HG03103 (cell line): ENCODE measurements at regions not wholly inside any gene's neighbourhood (a gene's known extent, or its start where the extent isn't known, plus 50 kb on each side); places are given as distances from the start of the nearest gene placed in this dataset.
"Not testable (repeated sequence)": the region's sequence is repeated elsewhere in the genome, so short reads cannot be mapped to it uniquely, and the experiment has no call there.

Experiments
- ATAC-seq: cut with Tn5 transposase; IDR thresholded peaks from one replicate; pipeline ENCODE4 v1.9.1; 2021; ENCODE audit warnings: low read depth; ENCODE audit not compliant: unreplicated experiment

DNA sequence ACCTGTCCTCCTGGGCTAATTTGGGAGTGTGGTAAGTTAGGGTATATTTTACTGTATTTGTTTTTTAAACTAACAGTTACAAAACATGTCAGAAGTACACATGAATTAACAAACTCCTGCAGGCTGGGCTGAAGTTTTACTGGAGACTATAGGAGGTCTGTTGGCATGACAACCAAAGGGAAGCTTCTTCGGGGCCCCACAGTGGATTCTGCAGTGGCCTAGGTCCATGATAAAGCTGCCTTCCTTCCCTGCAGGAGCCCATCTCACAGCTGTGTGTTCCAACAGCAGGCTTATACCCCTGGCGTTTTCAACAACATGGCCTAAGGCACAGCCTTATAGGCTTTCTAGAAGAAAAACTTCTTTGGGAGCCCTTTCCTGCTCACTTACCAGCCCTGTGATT, 128.0 kb upstream of the SETBP1 start:
- no peak for ATAC-seq

DNA sequence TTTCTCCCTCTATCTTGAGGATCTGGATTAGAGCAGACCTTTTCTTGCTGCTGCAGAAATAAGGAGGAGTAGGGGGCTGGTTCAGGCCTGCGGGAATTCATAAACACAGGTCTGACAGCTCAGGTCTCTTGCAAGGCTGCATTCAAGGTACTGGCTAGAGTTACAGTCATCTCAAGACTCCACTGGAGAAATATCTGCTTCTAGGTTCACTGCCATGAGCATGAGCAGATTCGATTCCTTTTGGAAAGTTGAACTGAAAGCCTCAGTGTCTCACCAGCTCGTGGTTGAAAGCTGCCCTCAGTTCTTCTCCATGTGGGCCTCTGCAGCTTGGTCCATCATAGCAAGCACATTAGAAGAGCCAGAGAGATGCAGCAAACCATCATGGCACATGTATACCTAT, 124.4 kb upstream of the SETBP1 start:
- peak; percentile 83 for ATAC-seq

DNA sequence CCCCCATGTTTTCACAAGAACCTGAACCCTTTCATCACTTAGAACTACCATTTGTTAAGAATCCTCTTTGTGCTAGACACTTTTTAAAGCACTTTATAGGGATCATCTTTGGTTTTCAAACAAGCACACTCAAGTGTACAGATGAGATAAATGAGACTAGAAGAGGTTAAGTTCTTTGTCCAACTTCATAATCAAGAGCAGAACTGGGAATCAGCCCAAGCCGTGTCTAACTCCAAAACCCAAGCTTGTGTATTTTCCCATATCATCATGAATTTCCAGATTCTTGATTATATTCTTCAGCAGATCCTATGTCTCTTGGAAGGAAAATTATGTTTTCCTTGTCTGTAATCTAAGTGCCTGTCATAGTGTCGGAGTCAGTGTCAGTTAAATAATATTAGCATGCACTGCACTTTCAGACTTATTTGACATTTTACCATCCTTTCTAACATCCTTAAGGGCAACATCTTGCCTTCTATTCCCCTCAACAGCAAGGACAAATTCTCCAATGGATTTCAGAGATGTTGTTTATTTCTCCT, 123.0 kb upstream of the SETBP1 start:
- no peak for ATAC-seq

DNA sequence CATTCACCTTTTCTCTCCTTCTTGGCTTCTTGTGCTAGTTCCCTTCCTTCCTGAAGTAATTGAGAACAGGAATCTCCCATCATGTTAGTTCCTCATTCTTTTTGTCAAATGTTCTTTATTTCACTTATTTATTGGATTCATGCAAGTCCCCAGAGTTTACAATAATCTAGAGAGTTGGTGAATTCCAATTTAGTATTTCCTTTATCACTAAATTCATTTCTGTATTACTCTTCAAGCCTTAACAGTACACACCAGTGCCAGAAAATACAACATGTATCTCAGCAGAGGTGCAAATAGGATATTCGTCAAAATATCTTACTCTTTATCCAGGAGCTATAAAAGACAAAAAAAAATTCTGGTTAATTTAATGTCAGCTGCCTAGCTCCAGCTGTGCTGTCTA, 121.9 kb upstream of the SETBP1 start:
- no peak for ATAC-seq

DNA sequence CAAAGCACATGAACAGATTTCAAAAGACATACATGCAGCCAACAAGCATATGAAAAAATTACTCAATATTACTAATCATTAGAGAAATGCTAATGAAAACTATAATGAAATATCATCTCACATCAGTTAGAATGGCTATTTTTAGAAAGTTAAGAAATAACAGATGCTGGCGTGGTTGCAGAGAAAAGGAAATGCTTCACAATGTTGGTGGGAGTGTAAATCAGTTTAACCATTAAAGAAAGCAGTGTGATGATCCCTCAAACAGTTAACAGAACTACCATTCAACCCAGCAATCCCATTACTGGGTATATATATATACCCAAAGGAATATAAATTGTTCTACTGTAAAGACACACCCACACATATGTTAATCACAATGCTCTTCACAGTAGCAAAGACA, 117.7 kb upstream of the SETBP1 start:
- no peak for ATAC-seq

DNA sequence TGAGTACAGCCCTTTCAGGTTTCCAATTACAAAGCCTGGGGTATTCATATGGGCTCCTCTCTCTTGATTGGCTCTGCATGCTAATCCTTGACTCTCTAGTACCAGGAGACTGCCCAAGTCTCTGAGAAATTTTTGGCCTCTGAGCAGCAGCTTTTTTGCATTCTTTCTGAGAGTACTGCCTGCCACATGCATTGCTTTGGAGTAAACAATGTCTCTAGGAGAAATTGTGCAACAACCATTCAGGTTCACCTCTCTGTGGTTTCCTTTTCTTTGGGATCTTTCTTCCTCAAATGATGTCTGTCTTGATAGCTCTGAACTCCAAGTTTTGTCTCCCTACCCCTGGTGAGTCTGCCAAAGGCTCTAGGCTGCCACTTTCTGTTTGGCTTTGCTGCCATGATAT, 115.8 kb upstream of the SETBP1 start:
- ATAC-seq, result no peak

DNA sequence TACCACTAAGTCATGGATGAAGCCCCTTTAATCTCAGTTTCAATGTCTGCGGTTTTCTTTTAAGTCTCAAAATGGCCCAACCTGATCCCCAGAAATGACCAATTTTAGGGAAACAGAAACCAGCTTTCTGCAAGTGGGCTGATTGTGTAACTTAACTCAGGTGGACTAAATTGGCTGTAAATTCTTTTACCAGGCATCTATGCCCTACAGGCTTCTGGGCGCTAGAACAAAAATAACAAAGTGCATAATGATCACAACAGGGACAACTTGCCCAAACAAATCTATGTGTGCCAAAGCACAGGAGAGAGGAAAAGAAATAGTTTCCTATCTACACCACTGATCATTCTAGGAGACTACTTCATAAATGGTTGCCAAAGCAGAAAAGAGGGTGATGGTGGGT, 112.3 kb upstream of the SETBP1 start:
- ATAC-seq, result no peak

DNA sequence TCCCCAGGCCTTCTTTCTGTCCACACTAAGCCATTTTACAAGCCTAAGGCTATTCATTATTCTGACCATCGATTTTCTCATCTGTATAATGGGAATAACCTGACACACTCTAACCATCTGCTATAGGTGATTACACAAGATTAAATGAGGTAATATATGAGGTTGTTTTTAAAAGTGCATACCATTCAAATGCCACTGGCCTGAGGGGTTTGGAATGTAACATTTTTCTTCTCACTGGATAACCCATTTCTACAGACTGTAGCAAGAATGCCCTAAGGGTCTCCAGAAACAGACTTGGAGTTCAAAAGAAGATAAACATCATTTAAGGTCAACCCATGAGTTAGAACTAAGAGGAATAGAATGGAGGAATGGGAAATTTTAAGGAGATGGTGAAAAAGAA, 111.7 kb upstream of the SETBP1 start:
- no peak for ATAC-seq

DNA sequence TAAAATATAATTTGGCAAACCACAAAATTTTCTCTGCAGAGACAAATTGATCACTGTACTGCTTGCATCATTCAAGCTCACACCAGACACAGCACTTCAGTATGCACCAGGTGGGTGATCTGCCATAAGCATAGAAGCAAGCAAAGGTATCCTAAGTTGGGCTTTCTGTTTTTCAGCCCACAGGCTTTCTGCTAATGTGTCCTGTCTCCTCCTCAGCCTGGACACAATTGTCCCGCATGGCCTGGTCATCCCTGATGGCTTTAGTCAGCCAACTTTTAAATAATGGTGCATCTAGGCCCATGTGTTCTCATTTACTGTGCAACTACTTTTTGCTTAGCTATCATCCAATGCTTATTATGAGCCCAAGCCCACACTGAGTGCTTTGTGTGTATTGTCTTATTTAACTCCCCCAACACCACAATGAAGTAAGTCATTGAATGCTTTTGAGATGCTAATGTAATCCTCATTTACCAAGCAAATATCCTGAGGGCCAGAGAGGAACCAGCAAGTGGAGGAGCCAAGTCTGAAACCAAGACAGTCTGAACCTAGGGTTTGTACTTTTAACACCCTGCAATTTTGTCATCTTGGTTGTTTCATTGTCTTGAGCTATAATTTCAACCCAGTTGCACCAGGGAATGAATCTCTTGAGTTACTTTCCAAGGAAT, 111.2 kb upstream of the SETBP1 start:
- ATAC-seq, result no peak

DNA sequence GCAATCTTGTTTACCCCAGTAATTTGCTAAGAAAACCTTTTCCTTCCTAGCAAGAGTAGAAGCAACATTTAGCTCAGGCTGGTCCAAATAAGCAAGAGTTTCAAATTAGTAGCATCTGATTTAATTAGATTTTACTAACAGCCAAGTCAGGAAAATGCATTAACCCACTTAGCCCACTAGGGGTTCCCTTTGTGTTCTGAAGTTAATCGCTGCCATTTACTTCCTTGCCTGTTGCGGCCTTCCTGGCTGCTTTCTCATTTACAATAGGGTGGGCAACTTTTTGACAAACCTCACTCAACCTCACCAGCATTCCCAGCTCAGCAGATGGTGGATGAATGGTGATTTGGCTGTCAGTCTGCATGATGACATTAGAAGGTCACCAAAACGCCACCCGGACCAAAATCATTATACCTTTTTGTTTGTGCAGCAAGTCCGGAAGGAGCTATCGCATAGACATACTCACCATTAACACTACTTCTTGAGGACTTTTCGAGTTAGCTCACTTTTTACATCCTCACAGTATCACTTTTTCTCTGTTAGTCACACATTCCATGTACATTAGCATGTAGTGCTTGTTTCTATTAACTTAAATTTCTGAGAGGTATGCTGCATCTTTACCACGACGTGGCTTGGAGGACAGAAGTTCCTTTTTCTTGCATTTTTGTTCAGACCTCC, 101.5 kb upstream of the SETBP1 start:
- peak; percentile 73 for ATAC-seq

DNA sequence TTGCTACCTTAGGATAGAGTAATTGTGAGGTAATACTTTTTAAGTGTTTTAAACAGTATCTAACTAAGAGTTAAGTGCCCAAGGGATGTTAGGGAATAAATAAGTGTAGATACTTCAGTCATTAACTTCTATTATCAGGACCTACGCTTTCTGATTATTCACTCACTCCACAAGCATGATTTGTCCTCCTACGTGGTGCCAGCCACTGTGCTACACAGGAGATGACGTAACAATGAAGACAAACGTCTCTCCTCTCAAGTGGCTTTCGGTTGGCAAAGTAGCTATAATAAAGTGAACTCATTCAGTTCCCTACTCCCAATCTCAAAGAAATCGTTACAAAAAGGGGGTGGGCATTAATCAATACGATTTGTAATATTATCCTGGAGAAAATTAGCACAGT, 100.9 kb upstream of the SETBP1 start:
- ATAC-seq, result no peak

DNA sequence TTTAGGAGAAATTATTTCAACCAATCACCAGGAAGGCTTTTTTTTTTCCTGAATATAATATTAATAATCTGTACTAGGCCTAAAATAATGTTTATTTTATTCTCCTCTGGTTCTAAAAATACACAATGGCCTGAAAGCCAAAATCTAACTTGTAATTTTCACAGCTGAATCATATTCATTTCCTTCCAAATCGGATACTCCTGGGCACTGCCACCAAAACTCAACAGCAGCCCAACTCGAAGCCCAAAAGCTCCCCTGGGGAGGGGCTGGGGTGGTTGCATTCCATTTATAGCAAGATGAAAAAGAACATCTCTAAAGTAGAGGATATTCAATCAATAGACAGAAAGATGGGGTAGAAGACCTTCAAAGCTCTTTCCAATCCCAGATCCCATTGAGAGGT, 100.5 kb upstream of the SETBP1 start:
- no peak for ATAC-seq

DNA sequence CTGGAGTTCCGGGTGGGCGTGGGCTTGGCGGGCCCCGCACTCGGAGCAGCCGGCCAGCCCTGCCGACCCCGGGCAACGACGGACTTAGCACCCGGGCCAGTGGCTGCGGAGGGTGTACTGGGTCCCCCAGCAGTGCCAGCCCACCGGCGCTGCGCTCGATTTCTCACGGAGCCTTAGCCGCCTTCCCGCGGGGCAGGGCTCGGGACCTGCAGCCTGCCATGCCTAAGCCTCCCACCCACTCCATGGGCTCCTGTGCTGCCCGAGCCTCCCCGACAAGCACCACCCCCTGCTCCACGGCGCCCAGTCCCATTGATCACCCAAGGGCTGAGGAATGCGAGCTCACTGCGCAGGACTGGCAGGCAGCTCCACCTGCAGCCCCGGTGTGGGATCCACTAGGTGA, 99.9 kb upstream of the SETBP1 start:
- ATAC-seq, result not testable (repeated sequence)

DNA sequence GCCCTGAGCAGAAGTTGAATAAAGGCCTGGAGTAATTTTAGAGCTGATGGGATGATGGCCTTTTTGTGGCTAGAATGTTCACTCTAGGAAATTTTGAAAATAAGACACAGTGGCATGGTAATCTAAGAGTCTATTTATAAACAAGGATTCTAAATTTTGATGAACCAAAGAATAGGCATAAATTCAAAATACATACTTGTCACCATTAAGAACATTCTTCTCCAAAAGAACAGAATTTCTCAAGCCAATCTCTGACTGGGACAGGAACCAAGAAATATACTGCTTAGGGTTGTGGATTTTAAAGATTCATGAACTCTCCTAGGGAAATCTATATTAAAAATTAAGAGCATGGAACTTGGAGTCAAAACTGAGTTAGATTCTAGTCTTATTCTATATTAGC, 98.2 kb upstream of the SETBP1 start:
- ATAC-seq, result no peak

DNA sequence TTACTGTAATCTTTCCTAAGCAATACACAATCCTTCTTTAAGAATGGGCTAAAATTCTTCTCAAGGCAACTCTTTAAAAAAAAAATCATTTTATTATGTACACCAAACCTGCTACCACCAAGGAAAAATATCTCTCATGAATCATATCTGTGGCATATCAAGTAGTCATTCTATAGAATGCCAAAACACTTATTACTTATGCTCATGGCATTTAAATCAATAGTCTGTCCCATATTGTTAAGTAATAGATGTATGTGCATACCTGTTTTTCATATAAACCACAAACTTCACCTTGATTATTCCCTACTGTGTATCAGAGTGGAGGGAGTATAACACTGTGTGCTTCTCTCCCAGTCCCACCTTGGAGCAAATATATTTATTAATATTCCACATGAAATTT, 95.8 kb upstream of the SETBP1 start:
- ATAC-seq, result no peak

DNA sequence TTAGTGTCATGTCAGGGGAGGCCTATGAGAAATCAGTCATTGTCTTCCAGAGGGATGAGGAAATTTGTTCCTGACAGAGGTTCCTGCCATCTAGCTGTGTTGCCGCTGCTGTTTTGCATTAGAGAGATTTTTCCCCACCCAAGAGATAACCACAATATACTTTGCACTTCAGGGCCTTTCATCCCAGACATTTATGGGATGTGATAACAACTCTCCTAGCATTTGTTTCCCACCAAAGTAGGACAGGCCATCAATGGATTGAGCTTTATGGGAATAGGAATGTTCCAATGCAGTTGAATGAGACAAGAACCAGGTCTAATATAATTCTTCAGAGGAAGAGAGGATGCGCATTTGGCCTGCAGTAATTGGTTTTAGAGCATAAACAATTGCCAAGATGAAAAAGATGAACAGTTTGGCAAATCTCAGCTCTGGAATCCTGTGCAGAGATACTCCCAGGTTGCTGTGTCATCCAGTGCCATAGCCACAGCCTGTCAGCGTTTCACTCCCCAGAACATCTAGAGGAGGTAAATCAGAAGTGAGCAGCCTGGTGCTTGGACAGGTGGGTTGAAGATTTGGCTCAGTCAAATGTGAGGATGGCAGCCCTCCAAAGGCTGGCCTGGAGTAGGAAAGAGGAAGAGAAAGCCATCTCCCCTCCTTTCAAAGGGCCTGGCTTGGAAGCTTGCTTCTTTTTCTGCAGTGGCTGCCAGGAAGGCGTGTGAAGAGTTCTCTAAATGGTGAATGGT, 93.7 kb upstream of the SETBP1 start:
- no peak for ATAC-seq

DNA sequence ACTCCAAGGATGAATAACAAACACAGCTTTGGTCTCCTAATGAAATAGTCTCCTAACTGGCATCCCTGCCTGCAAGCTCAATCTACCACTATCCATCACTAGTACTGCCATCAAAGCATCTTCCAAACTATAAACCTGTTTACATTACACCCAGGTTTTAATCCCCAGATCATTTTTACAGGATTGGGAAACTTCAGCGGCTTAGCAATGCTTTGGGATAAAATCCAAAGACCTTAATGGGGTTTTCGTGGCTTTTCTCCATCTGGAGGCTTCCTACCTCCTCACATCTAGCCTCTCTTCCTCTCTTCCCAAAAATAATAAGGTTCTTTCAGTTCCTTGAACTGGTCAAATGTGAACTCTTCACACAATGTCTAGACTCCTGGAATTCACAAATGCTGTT, 92.2 kb upstream of the SETBP1 start:
- ATAC-seq, result no peak

DNA sequence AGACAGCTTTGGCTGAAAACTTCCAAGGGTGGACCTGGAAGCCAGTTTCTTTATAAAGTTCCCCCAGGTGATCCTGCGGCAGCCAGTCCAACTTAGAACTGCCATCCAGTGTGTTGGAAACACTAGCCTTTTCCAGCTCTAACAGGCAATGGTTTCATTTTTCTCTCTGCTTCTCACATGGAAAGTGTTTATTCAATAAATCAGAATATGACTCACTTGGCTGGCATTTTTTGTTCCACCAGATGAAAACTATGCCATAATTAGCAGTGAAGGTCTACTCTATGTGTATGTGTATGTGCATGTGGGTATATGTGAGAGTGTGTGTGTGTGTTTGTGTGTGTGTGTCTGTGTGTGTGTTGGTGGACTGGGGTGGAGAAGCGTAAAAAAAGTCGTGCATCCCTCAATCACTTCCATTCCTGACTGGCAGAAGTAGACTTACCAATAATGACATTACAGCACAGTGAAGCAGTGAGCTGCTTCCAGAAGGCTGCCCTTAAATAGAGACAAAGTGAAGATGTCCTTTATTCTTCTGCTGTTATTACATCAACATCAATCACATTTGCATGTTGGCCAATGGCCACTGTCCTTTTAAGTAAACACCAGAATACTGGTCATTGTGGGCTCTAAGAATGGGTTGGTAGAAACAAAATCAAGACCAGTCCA, 90.9 kb upstream of the SETBP1 start:
- ATAC-seq, result no peak

DNA sequence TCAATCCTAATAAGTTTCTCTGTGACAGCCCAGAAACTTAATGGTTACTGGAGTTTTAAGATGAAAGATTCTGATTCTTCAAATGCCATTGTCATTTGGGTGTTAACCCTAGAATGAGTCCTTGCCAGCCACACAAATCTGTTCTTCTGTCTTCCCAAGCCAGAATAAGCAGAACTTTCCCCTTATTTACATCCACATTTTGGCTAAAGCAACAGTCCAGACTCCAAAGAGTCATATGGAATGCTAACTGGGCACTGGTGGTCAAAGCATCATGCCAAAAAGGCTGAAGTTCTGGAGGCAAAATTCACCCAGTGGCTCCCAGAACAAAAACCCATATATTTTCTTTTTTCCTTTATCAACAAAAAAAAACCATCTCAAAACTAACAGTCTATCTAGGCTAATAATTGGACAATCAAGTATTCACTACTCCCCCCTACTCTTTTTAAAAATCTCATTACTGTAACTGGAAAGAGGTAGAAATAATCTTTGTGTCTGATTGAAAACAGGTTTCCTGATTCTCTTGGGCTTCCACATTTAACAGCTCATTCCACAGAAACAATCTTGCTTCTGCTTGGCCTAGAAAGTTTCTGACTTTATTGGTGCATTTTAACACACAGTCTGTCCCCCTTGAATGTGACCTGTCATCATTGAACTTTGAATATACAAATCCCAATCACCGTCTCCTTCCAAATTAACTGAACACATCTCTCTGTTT, 89.6 kb upstream of the SETBP1 start:
- no peak for ATAC-seq

DNA sequence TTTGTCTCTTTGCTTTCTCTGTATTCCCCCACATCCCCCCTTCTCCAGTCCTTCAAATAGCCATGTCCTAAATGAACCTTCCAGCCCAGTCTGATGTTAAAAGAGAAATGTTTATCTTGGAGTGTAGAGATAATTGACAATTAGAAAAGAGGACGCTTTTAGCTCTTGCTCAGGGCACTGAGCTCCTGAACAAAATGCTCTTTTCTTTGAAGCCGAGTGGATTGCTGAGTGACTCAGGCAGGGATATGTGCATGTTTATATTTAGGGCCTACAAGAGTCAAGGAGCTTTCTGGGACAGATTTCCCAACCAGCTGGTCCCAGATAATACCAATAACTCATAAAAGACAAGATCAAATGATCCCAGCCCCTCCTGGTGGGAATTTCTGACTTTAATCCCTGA, 88.0 kb upstream of the SETBP1 start:
- ATAC-seq, result no peak
